ENCODE measurements at regions not wholly inside any gene's neighbourhood (a gene's known extent, or its start where the extent isn't known, plus 50 kb on each side); places are given as distances from the start of the nearest gene placed in this dataset.

DNA sequence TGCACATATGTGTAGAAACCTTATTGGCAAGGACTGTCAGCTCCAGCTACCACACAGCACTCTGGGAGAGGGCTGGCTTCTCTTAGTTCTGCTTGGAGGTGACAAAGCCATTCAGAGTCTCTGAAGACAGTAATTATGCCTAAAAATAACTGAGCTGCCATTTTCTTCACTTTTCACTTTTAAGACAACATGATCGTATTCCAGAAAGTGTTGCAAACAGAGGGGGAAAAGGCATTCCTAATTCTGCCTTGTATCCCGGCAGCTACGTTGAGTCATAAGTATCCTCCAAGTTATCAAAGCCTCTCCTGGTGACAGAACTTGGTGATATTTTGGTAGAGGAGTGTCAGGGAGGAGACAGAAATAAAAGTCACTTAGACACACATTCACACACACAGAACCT is 327.7 kb downstream of the HAPSTR1 start:
- DNase-seq = no peak

DNA sequence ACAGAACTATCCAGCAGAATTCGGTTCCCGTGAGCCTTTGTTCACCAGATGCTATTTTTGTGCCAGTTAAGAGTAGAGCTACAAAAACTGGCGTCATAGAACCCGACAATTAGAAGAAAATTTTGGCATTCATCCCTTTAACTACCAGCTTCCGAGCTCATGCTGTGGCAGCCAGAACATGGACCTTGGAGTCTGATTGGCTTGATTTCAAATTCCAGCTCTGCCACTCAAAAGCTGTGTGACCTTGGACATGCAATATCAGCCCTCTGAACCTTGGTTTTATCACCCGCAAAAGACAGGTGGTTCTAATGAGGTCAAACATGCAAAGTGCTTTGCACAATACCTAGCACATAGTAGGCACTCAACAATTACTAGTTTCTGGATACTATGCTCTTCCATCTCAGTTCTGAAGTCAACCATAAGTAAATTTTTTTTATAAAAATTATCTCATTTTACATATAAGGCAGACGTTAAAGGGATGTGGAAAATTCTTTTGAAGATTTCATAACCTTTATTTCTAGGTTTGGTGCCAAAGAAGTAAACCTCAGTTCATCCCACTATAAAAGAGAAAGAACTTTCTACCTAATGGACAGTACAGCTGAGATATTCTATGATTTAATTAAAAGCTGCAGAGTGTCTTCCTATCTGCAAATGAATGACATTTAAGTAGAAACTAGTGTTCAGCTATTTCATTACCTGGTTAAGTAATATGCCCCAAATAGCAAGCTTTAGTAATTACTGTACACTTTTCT is 331.5 kb downstream of the HAPSTR1 start:
- DNase-seq = no peak

DNA sequence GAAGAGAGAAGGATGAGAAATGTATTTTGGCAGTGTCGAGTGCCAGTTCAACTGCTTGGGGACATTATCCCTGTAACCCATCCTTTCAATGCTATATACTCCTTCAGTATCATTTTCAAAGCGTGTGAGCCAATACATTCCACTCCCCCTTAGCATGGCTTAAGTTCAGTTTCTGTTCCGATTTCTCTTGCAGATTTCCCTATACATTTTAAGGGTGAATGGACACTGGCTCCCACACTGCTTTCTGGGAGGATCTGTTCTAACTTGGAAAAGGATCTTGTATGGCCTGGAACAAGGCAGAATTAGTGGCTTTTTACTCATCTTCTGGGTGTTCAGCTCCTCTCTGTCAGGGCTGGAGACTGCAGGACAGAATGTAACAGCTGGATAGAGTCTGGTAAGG is 333.8 kb downstream of the HAPSTR1 start:
- DNase-seq = no peak

DNA sequence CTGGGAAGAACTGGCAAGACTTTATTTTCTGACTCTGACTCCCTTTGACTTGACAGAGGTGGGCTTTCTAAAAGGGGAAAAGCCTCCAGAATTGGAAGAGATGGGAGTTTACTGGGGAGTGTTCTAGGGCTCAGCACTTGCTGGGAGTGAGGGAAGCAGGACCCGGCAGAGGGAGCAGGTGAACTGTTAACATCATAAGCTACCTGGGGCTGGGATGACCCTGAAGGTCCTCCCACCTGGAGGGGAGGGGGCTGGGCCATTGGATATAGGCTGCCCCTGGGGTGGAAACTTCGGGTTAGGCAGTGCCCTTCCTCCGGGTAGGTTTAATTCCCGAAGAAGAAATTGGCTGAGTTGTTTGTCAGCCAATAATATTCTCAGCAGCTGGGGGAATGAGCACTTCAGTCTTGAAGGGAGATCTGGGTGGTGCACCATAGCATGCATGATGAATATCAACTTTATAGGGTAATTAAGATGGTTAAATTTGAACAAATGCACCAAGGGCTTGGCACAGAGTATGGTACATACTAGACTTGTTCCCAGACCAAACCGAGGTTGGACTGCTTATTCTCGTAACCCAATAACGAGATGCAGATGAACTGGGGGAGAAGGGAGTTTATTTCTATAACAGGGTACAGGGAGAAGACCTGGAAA is 337.0 kb downstream of the HAPSTR1 start:
- no peak for DNase-seq

DNA sequence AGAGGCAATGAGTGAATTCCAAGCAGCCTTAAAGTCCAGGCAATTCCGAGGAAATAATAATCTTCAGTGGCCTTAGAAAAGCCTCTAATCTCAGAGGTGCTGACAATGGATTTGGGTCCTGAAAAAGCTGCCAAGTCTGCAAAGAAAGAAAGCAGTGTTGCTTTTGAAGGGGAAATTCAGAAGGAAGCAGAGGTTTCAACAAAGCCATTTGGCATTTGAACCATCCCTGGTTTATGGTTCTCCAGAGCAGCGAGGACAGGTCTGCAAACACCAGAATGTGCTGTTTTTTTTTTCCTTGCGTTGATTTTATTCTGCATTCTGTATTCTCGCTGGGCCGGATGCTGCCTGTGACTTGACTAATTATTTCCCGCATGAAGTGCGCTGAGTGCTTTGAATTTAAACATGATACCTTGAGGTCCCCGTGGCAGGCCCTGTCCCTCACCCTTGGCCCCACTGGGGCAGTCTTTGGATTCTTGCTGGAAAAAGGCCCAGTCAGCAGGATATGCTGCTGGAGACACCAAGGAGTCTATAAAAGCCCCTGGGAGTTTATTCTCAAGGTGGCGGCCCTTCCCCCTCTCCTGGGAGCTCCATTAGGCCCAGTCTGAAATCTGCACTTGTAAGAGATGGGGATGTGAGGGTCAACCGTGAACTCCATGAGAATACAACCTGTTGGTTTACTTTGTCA is 338.3 kb downstream of the HAPSTR1 start:
- DNase-seq = no peak

DNA sequence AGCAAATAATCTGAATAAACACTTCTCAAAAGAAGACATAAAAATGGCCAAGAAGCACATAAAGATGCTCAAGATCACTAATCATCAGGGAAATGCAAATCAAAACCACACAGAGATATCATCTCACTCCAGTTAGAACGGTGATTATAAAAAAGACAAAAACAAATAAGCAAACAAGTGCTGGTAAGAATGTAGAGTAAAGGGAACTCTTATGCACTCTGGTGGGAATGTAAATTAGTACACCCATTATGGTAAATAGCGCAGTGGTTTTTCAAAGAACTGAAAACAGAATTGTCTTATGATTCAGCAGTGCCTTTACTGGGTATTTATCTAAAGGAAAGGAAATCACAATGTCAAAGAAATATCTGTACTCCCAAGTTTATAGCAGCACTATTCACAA is 343.2 kb downstream of the HAPSTR1 start:
- no peak for DNase-seq

DNA sequence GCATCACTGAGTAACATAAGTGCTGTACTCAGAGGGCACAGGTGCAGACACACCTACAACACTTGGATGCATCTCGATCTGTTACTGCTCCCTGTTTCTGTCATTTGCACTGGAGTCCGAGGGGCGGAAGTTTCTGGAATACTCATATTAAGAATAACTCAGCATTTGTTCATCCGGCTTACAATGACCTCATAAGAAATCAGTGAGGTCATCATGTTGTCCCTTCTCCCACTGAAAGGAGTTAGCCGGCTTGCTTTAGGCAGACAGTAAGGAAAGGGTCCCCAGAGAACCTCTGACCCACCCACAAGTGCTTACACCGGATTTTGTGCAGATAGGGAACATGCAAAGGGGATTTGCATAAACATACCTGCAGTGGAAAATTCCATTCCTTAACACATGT is 344.7 kb downstream of the HAPSTR1 start:
- DNase-seq = no peak

DNA sequence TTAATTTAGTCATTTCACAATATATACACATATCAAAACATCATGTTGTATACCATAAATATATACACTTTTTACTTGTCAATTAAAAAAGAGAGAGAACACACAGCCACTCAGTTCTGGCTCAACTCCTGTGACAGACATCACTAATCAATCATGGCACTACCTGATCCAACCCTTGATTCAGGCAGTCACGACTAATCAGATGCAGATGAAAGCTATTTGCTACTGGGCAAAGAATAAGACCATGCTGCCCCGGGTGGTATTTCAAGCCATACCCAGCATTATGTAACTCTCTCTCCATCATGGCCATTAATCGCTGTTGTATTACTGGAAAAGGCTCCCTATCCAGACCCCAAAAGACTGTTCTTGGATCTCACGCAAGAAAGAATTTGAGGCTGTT is 345.7 kb downstream of the HAPSTR1 start:
- DNase-seq = no peak

DNA sequence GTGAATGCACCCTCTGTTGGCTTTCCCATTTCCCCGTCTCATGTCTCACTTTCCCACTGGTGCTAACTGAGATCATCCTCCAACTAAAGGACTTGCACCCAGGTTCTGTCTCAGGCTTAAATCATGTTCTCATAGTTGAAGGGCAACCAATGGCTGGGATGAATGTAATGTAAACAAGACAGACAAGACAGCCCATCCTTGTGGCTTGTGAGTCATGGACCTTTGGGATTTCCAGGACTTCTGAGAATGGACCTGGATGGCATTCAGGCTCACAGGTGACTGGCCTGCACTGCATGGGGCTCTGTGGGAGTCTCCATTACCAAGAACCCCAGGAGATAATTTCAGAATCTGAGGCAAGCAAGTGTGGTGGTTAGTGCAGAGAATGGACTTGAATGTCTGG is 347.5 kb downstream of the HAPSTR1 start:
- DNase-seq = peak; percentile 4

DNA sequence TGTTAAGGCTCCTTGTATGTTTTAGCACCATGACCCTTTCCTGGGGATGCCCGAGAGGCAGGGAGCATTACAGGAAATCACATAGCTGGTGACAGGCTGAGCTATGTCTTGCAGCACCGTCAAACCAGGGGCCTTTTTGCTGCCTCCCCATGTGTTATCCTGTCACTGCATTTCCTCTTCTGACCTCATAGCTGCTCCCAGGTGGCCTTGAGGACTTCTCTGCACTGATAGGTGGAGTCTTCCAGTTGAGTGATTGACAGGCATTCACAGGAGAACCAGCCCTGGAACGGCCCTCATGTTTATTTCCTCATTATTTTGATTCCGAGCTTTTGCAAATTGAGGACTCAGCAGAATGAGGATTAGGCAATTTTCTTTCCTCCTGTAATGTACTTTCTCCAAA is 349.6 kb downstream of the HAPSTR1 start:
- no peak for DNase-seq

DNA sequence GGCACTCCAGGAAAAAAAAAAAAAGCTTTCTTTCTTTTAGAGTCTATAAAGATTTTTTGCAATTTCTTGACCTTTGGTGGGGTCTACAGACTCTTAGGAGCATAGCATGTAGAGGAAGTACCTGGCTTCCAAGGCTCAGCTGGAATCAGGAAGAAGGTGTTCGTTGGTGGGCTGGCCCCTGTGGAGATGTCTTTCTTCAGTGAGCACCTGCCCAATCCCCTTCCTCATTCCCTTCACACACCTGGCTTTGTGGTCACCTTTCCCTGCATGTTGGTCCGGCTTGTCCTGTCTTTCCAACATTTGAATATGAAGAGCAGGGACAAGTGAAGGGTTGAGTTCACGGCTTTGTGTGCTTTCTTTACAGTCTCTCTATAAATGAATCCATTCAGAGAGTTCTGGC is 352.4 kb downstream of the HAPSTR1 start:
- no peak for DNase-seq

DNA sequence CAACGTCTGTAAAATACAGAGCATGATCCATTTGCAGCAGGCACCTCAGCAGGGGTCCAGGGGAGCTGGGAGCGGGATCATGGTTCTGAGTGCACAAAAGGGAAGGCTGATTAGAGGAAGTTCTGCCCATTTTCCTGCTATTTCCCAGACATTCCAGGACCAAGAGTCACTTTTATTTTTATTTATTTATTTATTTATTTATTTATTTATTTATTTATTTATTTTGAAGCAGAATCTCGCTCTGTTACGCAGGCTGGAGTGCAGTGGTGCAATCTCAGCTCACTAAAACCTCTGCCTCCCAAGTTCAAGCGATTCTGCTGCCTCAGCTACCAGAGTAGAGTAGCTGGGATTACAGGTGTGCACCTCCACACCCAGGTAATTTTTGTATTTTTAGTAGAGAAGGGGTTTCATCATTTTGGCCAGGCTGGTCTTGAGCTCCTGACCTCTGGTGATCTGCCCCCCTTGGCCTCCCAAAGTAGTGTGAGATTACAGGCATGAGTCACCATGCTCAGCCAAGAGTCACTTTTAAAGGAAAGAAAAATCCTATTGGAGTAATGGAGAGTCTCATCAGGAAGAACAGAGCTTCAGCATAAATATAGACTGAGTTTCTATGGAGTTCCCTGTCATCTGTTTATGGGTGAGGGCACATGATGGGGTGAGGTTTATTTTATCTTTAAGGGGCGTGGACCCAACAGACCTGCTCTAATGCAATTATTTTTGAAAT is 355.2 kb downstream of the HAPSTR1 start:
- DNase-seq = no peak

DNA sequence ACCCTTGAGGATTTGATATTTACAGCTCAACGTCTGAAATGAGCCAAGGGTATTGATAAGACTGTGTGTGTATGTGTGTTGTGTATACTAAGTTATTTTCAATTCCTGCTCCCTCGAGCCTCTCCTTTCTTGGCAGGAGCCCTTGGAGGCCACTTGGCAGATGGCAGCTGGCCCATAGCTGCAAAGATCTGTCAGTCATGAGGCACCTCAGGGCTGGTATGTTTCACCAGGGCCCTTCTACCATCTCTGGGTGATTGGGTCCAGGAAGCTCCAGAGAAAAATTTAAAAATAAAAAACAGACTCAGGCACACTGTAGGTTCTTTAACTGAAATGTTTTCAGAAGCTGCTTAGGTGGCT is 355.7 kb downstream of the HAPSTR1 start:
- no peak for DNase-seq

DNA sequence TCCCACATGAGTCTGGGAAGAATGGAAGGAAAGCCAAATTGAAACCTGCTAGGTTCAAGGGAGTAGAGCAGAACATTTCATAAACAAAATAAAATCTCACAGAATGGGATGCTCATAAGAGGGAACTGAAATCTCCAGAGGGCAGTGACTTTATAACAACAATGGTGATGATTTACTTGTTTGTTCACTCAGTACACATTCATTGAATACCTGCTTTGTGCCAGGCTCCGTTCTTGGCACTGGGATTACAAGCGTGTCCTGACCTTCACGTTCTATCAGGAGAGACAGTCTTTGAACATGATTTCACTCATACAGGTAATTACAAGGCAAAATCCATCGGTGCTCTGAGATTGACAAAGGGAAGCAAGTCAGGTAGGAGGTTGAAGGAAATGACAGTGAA is 356.3 kb downstream of the HAPSTR1 start:
- no peak for DNase-seq

DNA sequence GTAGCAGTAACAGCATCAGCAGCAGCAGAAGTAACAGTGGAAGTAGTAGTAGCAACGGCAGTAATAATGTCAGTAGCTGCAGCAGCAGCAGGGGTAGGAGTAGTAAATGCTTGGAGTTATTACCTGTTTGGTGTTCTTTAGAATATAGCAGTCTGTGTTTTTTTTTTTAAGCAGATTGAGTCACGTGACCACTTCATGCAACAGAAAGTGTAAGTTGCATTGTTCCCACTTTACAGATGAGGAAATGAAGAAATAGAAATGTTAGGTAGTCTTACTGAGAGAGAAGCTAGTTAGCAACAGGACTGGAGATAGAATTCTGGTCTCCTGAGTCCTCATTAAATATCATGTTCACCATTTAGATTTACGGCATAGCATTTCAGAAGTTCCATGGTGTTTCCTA is 358.2 kb downstream of the HAPSTR1 start:
- no peak for DNase-seq

DNA sequence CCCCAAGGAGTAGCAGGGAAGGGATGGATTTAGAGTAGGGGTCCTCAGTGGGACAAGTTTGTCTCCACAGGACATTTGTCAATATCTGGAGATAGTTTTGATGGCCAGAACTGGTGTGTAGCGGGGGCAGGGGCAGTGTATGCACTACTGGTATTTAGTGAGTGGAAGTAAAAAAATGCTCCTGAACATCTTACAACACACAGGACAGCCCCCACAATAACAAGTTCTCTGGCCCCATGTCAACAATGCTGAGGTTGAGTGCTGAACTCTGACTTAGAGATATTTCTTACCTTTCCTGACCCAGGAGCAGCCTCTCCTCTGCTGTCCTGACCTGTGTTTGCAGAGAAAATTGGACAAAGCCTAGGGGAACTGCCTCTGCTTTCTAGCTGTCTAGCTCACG is 365.8 kb downstream of the HAPSTR1 start:
- DNase-seq = no peak

DNA sequence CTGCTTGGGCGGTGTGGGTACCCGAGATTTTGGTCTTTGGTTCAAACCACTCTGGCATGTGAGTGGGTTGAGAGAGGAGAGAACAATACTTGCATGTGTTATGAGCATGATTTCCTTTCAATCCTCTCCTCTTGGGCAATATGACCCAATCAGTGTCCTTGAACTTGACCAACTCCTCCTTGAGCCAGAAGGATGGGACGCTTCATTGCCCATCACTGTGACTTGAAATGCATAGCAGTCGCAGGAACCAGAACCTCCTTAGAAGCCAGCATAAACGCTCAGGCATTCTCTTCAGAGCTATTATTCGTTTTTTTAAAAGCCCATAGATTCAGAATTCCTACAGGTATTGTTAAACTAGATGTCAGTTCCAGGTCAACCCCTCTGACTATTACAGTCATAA is 367.4 kb downstream of the HAPSTR1 start:
- no peak for DNase-seq

DNA sequence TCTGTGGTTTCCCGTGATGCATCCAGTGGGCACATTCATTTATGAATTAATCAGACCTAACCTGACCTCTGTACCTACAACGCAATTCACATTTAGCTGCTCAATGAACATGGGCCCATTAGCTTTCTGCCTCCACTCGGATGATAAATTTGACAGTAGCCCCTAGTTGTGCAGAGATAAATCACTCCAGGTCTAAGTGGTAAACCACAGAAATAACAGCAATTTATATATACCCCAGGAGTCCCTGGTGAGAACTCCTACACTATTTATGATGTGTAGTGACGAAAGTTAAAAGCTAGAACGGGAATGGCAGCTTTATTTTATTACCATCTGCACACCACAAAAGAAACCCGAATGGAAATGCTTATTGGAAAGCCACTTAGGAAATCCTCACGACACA is 371.5 kb downstream of the HAPSTR1 start:
- DNase-seq = no peak

DNA sequence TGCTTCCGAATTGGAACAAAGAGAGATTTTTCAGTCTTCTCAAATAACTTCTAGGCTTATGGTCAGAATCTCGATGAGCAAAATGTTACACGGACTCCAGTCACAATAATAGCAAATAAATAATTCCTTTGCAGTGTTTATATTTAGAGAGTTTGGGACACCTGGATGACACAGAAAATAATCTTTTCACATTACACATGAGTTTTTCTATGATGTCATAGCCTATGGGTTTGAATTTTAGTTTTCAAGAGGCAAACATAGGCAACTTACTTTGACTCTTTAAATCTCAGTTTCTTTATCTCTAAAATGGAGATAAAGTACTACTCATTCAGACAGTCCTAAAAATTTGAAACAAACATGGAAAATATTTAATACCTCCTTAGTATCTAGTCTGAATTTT is 372.0 kb downstream of the HAPSTR1 start:
- DNase-seq = no peak

DNA sequence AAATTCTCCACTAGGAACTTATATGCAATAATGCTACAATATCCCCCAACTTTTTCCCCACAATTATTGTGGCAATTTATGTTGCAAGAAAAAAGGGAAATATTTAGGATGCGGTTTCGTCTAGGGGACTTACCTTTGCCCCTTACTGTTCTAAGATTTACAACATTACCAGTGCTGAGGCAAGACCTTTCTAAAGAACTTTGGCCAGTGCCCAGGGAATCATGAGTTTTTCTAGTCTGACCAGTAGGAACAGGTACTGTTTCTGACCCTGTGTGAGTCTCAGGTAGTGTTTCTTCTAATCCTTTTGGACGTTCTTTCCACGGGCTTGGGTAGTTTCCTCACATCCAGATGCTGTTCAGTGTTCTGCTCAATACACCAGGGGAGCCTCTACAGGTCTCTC is 373.7 kb downstream of the HAPSTR1 start:
- DNase-seq = no peak

DNA sequence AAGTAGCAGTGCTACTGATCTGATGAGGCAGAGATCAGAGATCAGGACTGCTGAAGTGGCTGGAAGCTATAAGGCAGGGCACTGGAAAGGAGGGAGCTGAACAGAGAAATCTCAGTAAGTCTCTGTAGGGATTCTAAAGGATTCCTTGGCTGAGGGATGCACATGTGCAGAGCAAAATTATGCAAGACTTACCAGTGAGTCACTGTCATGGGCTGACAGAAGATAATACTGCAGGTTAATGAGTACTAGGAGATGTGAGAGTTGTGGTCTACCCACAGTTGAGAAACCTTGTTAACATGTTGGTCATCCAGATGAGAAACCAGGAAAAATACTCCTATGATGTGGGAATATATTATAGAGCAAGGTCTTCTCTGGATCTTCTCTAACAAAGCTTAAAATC is 378.1 kb downstream of the HAPSTR1 start:
- no peak for DNase-seq

DNA sequence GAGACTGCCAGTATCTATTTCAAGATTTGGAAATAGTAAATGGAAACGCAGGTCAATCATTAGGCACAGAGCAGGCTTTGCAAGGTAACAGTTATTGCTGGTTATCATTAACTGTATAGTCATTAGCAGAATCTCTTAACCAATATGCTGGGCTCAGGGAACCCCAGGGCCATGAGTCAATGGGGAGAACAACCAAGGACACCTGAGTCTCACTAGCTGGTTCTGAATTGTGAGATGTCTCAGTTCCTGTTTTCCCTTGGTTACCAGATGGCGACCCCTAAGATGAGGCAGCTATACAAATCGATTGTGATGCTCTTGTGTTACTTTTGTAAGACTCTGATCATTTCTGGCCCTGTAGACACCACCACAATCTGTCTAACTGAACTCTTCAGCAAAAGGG is 385.3 kb downstream of the HAPSTR1 start:
- DNase-seq = no peak

DNA sequence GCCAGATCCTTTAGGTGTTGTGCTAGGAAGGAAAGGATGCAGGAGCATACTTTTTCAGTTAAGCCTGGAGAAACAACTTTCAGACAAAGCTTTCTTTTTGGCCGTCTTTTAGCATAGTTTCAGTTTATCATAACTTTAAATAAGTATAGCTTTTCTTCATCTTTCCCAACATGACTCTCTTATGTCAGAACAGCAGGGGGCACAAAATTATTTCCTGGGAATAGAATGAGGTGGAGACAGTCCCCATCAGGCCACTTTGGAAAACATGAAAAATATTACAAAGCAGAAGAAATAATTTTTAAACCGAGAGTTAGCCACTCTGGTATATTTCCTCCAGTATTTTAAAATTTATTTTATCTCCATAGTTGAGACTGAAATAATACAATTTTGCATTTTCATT is 387.6 kb downstream of the HAPSTR1 start:
- DNase-seq = no peak

DNA sequence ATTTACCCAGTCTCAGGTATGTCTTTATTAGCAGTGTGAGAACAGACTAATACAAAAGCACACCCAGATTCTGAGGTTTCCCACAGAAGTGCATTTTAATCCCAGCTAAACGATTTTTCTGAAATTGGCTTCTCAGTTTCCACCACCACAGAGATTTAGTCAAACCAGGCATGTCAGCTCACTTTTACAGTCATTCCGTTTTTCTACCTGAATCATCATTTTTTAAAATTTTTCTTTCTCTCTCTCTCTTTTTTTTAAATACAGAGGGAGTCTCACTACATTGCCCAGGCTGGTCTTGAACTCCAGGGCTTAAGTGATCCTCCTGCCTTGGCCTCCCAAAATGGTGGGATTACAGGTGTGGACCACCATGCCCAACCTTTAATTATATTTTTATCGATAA is 389.1 kb downstream of the HAPSTR1 start:
- no peak for DNase-seq

All from fibroblast of skin of back (primary cell).